DND-41 (cell line): ENCODE measurements at regions not wholly inside any gene's neighbourhood (a gene's known extent, or its start where the extent isn't known, plus 50 kb on each side); places are given as distances from the start of the nearest gene placed in this dataset.

ENCODE experiments used
- EZH2 ChIP-seq: IDR thresholded peaks from 3 replicates; pipeline ENCODE4 v1.6.1; 2012; ENCODE audit warnings: borderline replicate concordance, low read depth, mild to moderate bottlenecking, moderate library complexity, low read length, inconsistent platforms; ENCODE audit not compliant: severe bottlenecking
- TF ChIP-seq, protein P1 (sequence below): IDR thresholded peaks from 2 replicates; pipeline ENCODE4 v1.5.1; 2012; ENCODE audit warnings: borderline replicate concordance, low read length, moderate library complexity, mild to moderate bottlenecking; ENCODE audit not compliant: poor library complexity, severe bottlenecking; ENCODE audit errors: extremely low read depth

GRCh38 chr11:109654091-109654490 lies 232.1 kb downstream of the C11orf87 start:
- TF ChIP-seq, protein P1, sequence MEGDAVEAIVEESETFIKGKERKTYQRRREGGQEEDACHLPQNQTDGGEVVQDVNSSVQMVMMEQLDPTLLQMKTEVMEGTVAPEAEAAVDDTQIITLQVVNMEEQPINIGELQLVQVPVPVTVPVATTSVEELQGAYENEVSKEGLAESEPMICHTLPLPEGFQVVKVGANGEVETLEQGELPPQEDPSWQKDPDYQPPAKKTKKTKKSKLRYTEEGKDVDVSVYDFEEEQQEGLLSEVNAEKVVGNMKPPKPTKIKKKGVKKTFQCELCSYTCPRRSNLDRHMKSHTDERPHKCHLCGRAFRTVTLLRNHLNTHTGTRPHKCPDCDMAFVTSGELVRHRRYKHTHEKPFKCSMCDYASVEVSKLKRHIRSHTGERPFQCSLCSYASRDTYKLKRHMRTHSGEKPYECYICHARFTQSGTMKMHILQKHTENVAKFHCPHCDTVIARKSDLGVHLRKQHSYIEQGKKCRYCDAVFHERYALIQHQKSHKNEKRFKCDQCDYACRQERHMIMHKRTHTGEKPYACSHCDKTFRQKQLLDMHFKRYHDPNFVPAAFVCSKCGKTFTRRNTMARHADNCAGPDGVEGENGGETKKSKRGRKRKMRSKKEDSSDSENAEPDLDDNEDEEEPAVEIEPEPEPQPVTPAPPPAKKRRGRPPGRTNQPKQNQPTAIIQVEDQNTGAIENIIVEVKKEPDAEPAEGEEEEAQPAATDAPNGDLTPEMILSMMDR, result no peak
- TF ChIP-seq EZH2, result no peak
